HG03575 (cell line): ENCODE measurements at regions not wholly inside any gene's neighbourhood (a gene's known extent, or its start where the extent isn't known, plus 50 kb on each side); places are given as distances from the start of the nearest gene placed in this dataset.

Experiments used
- ATAC-seq: cut with Tn5 transposase; IDR thresholded peaks from one replicate; pipeline ENCODE4 v1.9.1; 2021; ENCODE audit not compliant: unreplicated experiment, insufficient number of reproducible peaks, low FRiP score; ENCODE audit errors: extremely low read depth

GRCh38 chr7:131232768-131233167 lies 94.9 kb upstream of the MKLN1 start:
- ATAC-seq: no peak

GRCh38 chr7:131233193-131233592 lies 94.5 kb upstream of the MKLN1 start:
- ATAC-seq: no peak

GRCh38 chr7:131234719-131235488 lies 92.8 kb upstream of the MKLN1 start:
- ATAC-seq: no peak

- ATAC-seq: no peak
Observed at GRCh38 chr7:131235489-131236317, 92.0 kb upstream of the MKLN1 start.

GRCh38 chr7:131236318-131236672 lies 91.4 kb upstream of the MKLN1 start:
- ATAC-seq: no peak

- ATAC-seq: no peak
Observed at GRCh38 chr7:131238347-131238931, 89.2 kb upstream of the MKLN1 start.

GRCh38 chr7:131241386-131241785 lies 86.3 kb upstream of the MKLN1 start:
- ATAC-seq: no peak

GRCh38 chr7:131242123-131242650 lies 85.5 kb upstream of the MKLN1 start:
- ATAC-seq: no peak

- ATAC-seq: no peak
Observed at GRCh38 chr7:131244259-131244852, 83.3 kb upstream of the MKLN1 start.

- no peak for ATAC-seq
Observed at GRCh38 chr7:131249003-131249402, 78.7 kb upstream of the MKLN1 start.

GRCh38 chr7:131249483-131249882 lies 78.2 kb upstream of the MKLN1 start:
- no peak for ATAC-seq

GRCh38 chr7:131250331-131250730 lies 77.3 kb upstream of the MKLN1 start:
- ATAC-seq: no peak

- ATAC-seq: no peak
Observed at GRCh38 chr7:131251371-131251770, 76.3 kb upstream of the MKLN1 start.

- no peak for ATAC-seq
Observed at GRCh38 chr7:131252976-131253375, 74.7 kb upstream of the MKLN1 start.

GRCh38 chr7:131254211-131254610 lies 73.5 kb upstream of the MKLN1 start:
- ATAC-seq: no peak

- no peak for ATAC-seq
Observed at GRCh38 chr7:131255242-131255641, 72.4 kb upstream of the MKLN1 start.

GRCh38 chr7:131261476-131261994 lies 66.1 kb upstream of the MKLN1 start:
- no peak for ATAC-seq

GRCh38 chr7:131265227-131265626 lies 62.4 kb upstream of the MKLN1 start:
- ATAC-seq: no peak

GRCh38 chr7:131267631-131268030 lies 60.0 kb upstream of the MKLN1 start:
- ATAC-seq: no peak
